SK-N-SH (cell line): ENCODE measurements at regions not wholly inside any gene's neighbourhood (a gene's known extent, or its start where the extent isn't known, plus 50 kb on each side); places are given as distances from the start of the nearest gene placed in this dataset.
A peak's percentile ranks its signal among the peaks of the same experiment; 100 is the strongest.

ENCODE experiments used
- CTCF ChIP-seq: fragments of 200-600 bp; sonication (generic); IDR thresholded peaks from 2 replicates; pipeline ENCODE4 v1.6.1; 2017; ENCODE audit warnings: antibody characterized with exemption, mild to moderate bottlenecking, moderate library complexity
- EP300 ChIP-seq, 2 experiments: IDR thresholded peaks; 2 replicates each; pipeline versions ENCODE4 v1.4.0 to v1.6.1; 2012; ENCODE audit warnings: borderline replicate concordance in 1 of 2, low read depth in 1 of 2, low read length in 1 of 2
- EZH2phosphoT487 ChIP-seq: fragments of 200-600 bp; sonication (generic); IDR thresholded peaks from 2 replicates; pipeline ENCODE4 v1.6.1; 2017; ENCODE audit warnings: low read depth, mixed run types, mild to moderate bottlenecking, antibody characterized with exemption, moderate library complexity, borderline replicate concordance
- MAX ChIP-seq: IDR thresholded peaks from 2 replicates; pipeline ENCODE4 v1.4.0; 2012; ENCODE audit warnings: low read depth
- MXI1 ChIP-seq: IDR thresholded peaks from 2 replicates; pipeline ENCODE4 v1.6.1; 2012; ENCODE audit warnings: mild to moderate bottlenecking, low read depth, low read length, improper control_type of control experiment
- POLR2AphosphoS5 ChIP-seq: IDR thresholded peaks from 2 replicates; pipeline ENCODE4 v1.6.1; 2012; ENCODE audit warnings: low read depth, low read length
- RAD21 ChIP-seq: IDR thresholded peaks from 2 replicates; pipeline ENCODE4 v1.6.1; 2012; ENCODE audit warnings: mild to moderate bottlenecking, low read length
- RXRA ChIP-seq: IDR thresholded peaks from 2 replicates; pipeline ENCODE4 v1.4.0; 2012; ENCODE audit warnings: low read depth, mild to moderate bottlenecking, borderline replicate concordance
- SIN3A ChIP-seq: IDR thresholded peaks from 2 replicates; pipeline ENCODE4 v1.6.1; 2012; ENCODE audit warnings: low read depth, mild to moderate bottlenecking, low read length, moderate library complexity, borderline replicate concordance
- TCF12 ChIP-seq: IDR thresholded peaks from 2 replicates; pipeline ENCODE4 v1.4.0; 2012
- ZBTB33 ChIP-seq: IDR thresholded peaks from 2 replicates; pipeline ENCODE4 v1.4.0; 2012; ENCODE audit warnings: low read depth, borderline replicate concordance

- TF ChIP-seq EP300 (IDR thresholded peaks at IDR 0.05; ENCODE audit: borderline replicate concordance in 1 of 2, low read depth in 1 of 2, low read length in 1 of 2) (peak in 1 of 2 experiments; percentile 69; a peak in 2 of 4 replicates), POLR2AphosphoS5 (no peak), RXRA (peak; percentile 31; the same call in 1 of the 2 replicates), TCF12 (peak; percentile 91), SIN3A (no peak), CTCF (no peak), MAX (no peak), ZBTB33 (no peak), MXI1 (no peak), RAD21 (no peak), EZH2phosphoT487 (no peak)
Measured at GRCh38 chr11:122183933-122184332, 67.9 kb upstream of the BLID start.
